GM18868 (cell line): ENCODE measurements at regions not wholly inside any gene's neighbourhood (a gene's known extent, or its start where the extent isn't known, plus 50 kb on each side); places are given as distances from the start of the nearest gene placed in this dataset.
"Not testable (repeated sequence)": the region's sequence is repeated elsewhere in the genome, so short reads cannot be mapped to it uniquely, and the experiment has no call there.

ENCODE experiments used
- ATAC-seq: cut with Tn5 transposase; IDR thresholded peaks from one replicate; pipeline ENCODE4 v1.9.1; 2021; ENCODE audit warnings: mild to moderate bottlenecking, moderate library complexity; ENCODE audit not compliant: unreplicated experiment

DNA sequence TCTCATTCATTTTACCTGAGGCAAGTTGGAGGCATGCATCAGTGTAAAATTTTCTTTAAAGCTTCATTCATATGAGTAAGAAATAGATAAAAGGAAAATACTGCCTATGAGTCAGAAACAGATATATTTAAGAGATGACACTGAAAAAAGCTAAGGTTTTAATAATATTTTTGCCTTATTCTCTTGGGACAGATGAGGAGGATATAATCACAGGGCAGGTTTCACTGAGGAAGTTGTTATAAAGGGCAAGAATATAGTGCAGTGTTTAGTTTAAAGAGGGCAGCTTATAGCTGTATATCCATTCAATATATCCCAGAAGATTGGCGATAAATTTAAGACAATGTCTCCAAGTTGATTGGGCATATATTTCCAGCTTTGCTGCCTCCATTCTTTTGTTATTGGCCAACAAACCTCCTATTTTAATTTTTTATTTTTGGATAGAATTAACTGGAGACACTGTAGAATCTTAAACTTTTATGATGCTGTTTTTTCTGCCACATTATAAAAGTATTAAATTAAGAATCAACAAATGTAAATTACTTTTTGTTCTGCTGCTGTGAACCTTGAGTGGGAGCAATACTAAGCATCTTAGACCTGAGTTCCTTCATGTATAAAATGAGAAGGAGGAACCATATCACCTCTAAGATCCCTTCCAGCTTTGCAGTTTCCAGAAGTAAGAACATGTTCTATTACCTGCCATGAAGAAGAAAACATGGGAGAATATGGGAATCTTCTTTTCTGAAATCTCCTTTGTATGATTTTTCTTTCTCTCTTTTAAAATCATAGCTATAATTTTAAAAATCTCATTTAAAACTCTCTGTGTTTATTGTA is 171.6 kb downstream of the S1PR1 start:
- peak; percentile 16 for ATAC-seq

- ATAC-seq: no peak
Measured at GRCh38 chr1:101409102-101409501, 172.3 kb downstream of the S1PR1 start.

- ATAC-seq: peak; percentile 53
Measured at GRCh38 chr1:101410048-101410878, 173.4 kb downstream of the S1PR1 start.

- ATAC-seq: no peak
Measured at GRCh38 chr1:101420406-101420805, 183.6 kb downstream of the S1PR1 start.

- ATAC-seq: not testable (repeated sequence)
Measured at GRCh38 chr1:101428083-101428482, 191.3 kb downstream of the S1PR1 start.

DNA sequence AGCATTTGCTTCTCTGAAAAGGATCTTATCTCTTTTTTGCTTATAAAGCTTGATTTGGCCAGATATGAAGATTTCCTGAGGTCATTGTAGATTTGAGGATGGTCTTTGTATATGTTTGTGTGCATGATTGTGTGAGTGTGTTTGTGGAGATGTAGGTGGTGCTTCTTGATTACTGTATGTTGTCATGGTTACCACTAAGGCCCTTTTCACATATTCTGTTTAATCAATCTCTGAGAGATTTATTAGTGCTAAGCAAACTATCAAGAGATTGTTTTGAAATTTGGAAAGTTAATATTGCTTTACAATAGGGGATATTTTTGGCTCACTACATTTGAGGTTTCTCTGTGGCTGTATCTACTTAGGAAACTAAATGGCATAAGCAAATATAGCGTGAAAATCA is 191.7 kb downstream of the S1PR1 start:
- no peak for ATAC-seq

- ATAC-seq: no peak
Measured at GRCh38 chr1:101431956-101432510, 195.2 kb downstream of the S1PR1 start.

DNA sequence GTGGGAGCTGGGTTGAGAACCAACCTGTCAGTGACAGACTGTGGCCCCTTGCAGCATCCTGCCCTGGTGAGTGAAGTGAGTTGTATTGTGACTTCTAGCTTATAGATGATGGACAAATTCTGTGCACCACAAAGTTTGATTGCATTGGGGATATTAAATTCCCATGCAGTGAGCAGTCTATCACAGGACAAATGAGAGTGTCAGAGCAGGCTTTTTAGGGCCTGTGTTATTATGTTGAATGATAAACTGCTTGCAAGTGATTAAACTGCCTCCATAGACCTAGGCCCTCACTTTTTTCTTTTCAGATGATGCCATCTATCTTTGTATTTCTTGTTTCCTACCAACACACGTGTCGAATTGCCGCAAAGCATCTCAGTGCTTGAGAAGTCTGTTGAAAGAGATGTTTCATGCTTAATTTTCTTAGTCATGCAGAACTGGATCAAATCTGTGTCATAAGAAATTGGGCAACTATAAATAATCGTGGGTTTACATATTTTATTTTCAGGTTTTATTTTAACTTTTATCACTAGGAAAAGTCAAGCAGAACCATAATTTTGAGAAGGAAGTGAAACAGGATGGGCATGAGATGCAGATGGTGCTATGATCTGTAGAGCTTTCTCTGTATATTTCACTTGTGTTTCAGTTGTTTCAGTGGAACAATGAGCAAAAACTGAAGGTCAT is 199.2 kb downstream of the S1PR1 start:
- peak; percentile 64 for ATAC-seq

GRCh38 chr1:101437800-101438199 is 201.0 kb downstream of the S1PR1 start:
- ATAC-seq: no peak

GRCh38 chr1:101438359-101438758 is 201.5 kb downstream of the S1PR1 start:
- ATAC-seq: peak; percentile 57

GRCh38 chr1:101440485-101440884 is 203.7 kb downstream of the S1PR1 start:
- ATAC-seq: no peak

GRCh38 chr1:101444381-101444780 is 207.6 kb downstream of the S1PR1 start:
- ATAC-seq: peak; percentile 74

DNA sequence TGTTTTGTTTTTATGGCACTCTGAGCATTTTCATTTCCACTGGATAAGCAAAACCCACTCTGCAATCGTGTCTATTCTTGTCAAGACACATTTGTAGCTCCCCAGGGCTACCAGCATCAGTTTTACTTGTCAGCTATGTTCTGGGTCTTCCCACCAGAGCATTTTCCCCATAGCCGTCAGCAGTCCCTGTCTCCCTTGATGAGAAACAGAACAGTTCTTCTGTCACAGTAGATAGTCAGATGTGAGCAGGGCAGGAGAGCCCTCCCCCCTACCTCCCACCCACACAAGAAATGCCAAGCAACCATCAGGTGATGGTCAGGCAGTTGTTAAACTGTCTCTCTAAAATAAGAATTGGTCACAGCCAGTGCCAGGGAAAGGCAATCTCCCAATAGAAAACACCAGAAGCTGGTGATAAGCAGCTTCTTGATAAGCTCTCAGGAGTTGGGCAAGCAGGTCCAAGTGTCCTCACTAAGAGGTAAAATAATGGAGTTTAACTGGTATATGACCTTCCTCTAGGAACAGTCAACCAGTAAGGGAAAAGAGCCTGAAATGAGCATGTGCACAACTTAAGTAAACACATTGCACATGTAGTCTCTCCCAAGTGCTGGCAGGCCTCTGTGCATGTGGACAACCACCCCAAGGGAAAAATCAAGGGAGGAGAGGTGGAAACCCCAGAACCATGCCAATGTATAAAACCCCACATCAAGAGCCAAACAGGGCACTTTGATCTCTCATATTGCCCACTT is 208.2 kb downstream of the S1PR1 start:
- ATAC-seq: peak; percentile 51

DNA sequence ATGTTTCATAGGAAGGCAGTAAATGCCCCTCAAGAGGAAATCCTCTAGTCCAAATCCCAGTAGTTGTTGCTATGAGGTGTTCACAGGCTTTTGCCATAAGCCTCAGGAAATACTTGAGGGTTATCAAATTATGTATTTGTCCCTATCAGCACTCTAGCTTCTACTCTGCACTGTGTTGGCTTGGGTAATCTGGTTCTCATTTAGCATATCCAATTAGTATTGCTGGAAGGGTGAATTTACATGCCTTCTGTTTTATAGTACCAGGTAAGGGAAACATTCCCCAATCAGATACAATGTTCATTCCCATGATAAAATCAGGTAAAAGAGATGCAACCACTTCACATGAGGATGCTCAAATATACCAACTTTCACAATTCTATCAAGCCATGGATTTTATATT is 211.2 kb downstream of the S1PR1 start:
- ATAC-seq: no peak

DNA sequence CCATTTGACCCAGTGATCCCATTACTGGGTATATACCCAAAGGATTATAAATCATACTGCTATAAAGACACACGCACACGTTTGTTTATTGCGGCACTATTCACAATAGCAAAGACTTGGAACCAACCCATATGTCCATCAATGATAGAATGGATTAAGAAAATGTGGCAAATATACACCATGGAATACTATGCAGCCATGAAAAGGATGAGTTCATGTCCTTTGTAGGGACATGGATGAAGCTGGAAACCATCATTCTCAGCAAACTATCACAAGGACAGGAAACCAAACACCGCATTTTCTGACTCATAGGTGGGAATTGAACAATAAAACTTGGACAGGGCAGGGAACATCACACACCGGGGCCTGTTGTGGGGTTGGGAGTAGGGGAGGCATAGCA is 213.9 kb downstream of the S1PR1 start:
- ATAC-seq: not testable (repeated sequence)

DNA sequence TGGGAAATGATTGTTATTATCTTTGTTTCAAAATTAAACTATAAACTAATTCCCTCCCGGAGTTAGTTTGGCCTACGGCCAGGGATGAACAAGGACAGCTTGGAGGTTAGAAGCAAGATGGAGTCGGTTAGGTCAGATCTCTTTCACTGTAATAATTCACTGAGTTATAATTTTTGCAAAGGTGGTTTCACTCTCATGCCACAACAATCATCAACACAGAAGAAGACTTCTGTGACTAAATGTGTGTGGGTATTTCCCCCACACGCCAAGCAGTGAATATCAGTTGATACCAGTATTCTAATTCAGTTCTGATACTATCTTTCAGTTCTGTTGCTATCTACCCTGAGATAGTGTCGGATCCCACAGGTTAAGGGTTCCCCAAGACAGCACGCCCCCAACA is 215.1 kb downstream of the S1PR1 start:
- ATAC-seq: peak; percentile 66

DNA sequence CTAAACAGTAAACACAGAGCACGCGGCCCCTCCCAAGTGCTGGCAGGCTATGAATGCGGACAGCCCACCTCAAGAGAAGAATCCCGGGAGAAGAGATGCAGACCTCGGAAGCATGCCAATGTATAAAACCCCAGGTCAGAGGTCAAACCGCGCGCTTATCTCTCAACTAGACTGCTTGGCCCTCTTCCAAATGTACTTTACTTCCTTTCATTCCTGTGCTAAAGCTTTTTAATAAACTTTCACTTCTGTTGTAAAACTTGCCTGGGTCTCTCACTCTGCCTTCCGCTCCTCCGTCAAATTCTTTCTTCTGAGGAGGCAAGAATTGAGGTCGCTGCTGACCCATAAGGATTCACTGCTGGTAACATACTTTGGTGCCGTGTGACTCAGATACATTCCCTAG is 216.0 kb downstream of the S1PR1 start:
- no peak for ATAC-seq

GRCh38 chr1:101453844-101454243 is 217.0 kb downstream of the S1PR1 start:
- ATAC-seq: peak; percentile 46

- ATAC-seq: no peak
Measured at GRCh38 chr1:101455166-101455565, 218.3 kb downstream of the S1PR1 start.

DNA sequence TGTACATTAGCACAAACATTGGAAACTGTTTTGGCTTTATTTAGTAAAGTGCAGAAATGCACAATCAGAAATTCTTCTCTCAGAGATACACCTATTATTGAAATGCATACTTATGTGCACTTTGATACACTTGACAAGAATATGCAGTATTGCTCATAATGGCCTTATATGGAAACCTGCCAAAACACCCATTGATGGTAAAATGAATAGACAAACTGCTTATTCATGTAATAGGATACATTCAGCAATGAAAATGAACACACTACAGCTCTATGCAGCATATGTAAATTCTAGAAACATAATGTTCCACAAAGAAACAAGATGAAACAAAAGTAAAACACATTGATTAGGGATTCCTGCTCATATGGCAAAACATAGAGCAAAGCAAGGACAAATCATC is 223.9 kb downstream of the S1PR1 start:
- ATAC-seq: no peak
